ENCODE measurements at regions not wholly inside any gene's neighbourhood (a gene's known extent, or its start where the extent isn't known, plus 50 kb on each side); places are given as distances from the start of the nearest gene placed in this dataset.
"Not testable (repeated sequence)": the region's sequence is repeated elsewhere in the genome, so short reads cannot be mapped to it uniquely, and the experiment has no call there.

- no peaks in the 10 kb centered on the region for H3K9me3 ChIP-seq
- DNase-seq, result no peak
- 56 to 74% methylated on average over 21 of the region's 21 CpGs for WGBS, 2 donors
Observed at GRCh38 chr11:69874984-69875624, 55.9 kb upstream of the FGF3 start.

GRCh38 chr11:69876013-69876412 lies 56.8 kb upstream of the FGF3 start:
- H3K27ac ChIP-seq, result no peak overlapping the region
- H3K36me3 ChIP-seq (ENCODE audit: low read depth, missing control alignments), result no peaks in the 10 kb centered on the region
- intact Hi-C loops (cut with DNase I; ENCODE audit: low total_unique reads), result no loop called here
- no peaks in the 10 kb centered on the region for H3K27me3 ChIP-seq
- WGBS, 2 donors, result 89 to 96% methylated on average over 8 to 10 of the region's 10 CpGs
- H3K9me3 ChIP-seq, result no peaks in the 10 kb centered on the region
- no peak overlapping the region for H3K4me3 ChIP-seq
- DNase-seq, result no peak
- H3K4me1 ChIP-seq, result no peaks in the 10 kb centered on the region
- TF ChIP-seq, protein P1, sequence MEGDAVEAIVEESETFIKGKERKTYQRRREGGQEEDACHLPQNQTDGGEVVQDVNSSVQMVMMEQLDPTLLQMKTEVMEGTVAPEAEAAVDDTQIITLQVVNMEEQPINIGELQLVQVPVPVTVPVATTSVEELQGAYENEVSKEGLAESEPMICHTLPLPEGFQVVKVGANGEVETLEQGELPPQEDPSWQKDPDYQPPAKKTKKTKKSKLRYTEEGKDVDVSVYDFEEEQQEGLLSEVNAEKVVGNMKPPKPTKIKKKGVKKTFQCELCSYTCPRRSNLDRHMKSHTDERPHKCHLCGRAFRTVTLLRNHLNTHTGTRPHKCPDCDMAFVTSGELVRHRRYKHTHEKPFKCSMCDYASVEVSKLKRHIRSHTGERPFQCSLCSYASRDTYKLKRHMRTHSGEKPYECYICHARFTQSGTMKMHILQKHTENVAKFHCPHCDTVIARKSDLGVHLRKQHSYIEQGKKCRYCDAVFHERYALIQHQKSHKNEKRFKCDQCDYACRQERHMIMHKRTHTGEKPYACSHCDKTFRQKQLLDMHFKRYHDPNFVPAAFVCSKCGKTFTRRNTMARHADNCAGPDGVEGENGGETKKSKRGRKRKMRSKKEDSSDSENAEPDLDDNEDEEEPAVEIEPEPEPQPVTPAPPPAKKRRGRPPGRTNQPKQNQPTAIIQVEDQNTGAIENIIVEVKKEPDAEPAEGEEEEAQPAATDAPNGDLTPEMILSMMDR (IDR thresholded peaks at IDR 0.05), result no peak
- TF ChIP-seq POLR2A (IDR thresholded peaks at IDR 0.05), result no peak

More at GRCh38 chr11:69874984-69875624, 55.9 kb upstream of the FGF3 start:
- Histone ChIP-seq H3K36me3 (ENCODE audit: low read depth, missing control alignments) (no peaks in the 10 kb centered on the region), H3K4me3 (no peak overlapping the region), H3K27me3 (no peaks in the 10 kb centered on the region), H3K27ac (no peak overlapping the region), H3K4me1 (no peaks in the 10 kb centered on the region)
- intact Hi-C loops (cut with DNase I; ENCODE audit: low total_unique reads), result no loop called here
- no peak for TF ChIP-seq POLR2A (IDR thresholded peaks at IDR 0.05)
- TF ChIP-seq, protein P1 (IDR thresholded peaks at IDR 0.05), result no peak

- DNase-seq, result no peak
- WGBS, 2 donors, result 95 to 97% methylated on average over 8 of the region's 8 CpGs
- TF ChIP-seq, protein P1 (IDR thresholded peaks at IDR 0.05), result no peak
- TF ChIP-seq POLR2A (IDR thresholded peaks at IDR 0.05), result no peak
Observed at GRCh38 chr11:69877235-69877634, 58.0 kb upstream of the FGF3 start.

GRCh38 chr11:69877704-69878103 lies 58.5 kb upstream of the FGF3 start:
- H3K27ac ChIP-seq; intact Hi-C loops (cut with DNase I; ENCODE audit: low total_unique reads); H3K9me3 ChIP-seq; H3K36me3 ChIP-seq (ENCODE audit: low read depth, missing control alignments); H3K4me3 ChIP-seq; DNase-seq; H3K4me1 ChIP-seq; H3K27me3 ChIP-seq: not testable (repeated sequence)
- 95 to 96% methylated on average over 3 to 7 of the region's 7 CpGs for WGBS, 2 donors

More at GRCh38 chr11:69877235-69877634, 58.0 kb upstream of the FGF3 start:
- no peaks in the 10 kb centered on the region for H3K4me1 ChIP-seq
- H3K27ac ChIP-seq, result no peak overlapping the region
- no peaks in the 10 kb centered on the region for H3K36me3 ChIP-seq (ENCODE audit: low read depth, missing control alignments)
- intact Hi-C loops (cut with DNase I; ENCODE audit: low total_unique reads), result no loop called here
- no peaks in the 10 kb centered on the region for H3K27me3 ChIP-seq
- H3K9me3 ChIP-seq, result no peaks in the 10 kb centered on the region
- no peak overlapping the region for H3K4me3 ChIP-seq

DNA sequence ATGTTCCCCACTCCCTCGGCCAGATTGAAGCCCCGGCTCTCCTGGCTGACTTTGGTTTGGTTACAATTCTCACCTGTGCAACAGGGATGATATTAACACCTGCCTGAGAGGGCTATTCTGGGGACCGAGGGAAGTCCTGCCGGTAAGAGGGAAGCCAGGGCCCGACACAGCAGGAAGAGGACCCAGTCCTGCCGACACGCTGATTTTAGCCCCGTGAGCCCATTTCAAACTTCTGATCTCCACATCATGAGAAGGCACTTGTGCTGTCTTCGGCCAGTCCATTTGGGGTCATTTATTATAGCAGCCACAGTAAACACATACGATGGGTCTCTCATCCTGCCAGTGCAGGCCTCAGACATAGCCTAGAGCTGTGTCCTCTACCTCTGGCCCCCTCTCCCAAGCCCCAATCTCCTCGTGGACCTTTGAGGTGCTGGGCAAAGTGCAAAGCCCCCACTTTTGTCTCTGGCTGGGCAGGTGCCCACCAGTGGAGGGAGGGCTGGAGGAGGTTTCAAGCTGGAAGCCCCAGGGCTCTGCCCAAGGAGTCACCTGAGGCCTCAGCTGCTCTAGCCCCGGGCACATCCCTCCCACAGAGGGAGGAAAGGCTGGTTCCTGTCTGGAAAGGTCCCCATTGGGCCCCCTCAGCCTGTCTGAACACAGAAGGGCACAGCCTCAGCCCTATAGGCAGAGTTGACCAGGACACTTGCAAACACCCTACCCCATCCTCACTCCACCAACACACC lies 59.1 kb upstream of the FGF3 start:
- intact Hi-C loops (cut with DNase I; ENCODE audit: low total_unique reads), result no loop called here
- no peak for DNase-seq

More for the DNA sequence above, 59.1 kb upstream of the FGF3 start:
- H3K4me1 ChIP-seq, result no peaks in the 10 kb centered on the region
- TF ChIP-seq, protein P1 (IDR thresholded peaks at IDR 0.05), result no peak
- no peak for TF ChIP-seq POLR2A (IDR thresholded peaks at IDR 0.05)
- H3K9me3 ChIP-seq, result no peaks in the 10 kb centered on the region
- H3K36me3 ChIP-seq (ENCODE audit: low read depth, missing control alignments), result no peaks in the 10 kb centered on the region
- H3K27me3 ChIP-seq, result no peaks in the 10 kb centered on the region
- H3K27ac ChIP-seq, result no peak overlapping the region
- 76 to 90% methylated on average over 8 to 12 of the region's 12 CpGs for WGBS, 2 donors
- no peak overlapping the region for H3K4me3 ChIP-seq

Measured in testis (tissue), 2 donors.